ENCODE measurements at regions not wholly inside any gene's neighbourhood (a gene's known extent, or its start where the extent isn't known, plus 50 kb on each side); places are given as distances from the start of the nearest gene placed in this dataset.

DNA sequence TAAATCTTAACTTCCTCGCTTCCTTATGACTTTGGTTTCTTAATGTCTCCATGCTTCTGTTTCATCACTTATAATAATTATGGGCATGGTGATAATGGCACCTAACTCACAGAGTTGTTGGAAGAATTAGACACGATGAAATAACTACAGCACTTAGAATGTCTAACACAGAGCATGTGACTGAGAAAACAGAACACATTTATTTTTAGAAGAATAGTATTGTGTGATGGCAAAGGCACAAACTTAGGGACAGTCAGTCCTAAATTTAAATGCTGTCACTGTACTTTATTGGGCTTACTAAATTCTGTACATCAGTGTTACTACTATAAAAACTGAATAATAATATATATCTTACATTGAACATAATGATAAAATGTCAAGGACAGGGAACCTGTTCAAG lies 391.1 kb upstream of the JAG1 start:
- no peaks in the 10 kb centered on the region for H3K9me3 Mint-ChIP-seq

DNA sequence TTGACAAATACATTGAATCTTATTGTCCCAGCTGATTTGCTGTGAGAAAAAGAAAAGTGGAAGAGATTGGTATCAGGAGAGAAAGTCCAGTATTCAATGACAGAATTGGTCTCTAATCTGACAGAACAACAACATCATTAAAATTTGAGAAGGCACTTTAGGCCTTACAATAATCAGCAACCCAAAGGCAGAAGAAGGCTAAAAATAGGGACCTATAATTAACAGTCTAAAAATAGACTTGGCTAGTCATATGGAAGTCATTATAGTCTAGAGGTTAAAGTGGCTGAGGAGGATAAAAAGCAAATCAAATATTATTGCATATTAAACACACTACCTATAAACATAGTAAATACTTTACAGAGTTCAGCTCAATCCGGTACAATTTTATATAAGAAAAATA lies 393.6 kb upstream of the JAG1 start:
- ChIA-PET POLR2A (no interaction called here), CTCF (no interaction called here)
- H3K4me1 Mint-ChIP-seq, result peaks cover 3% of the 10 kb centered on the region
- H3K36me3 Mint-ChIP-seq, result no peaks in the 10 kb centered on the region
- H3K4me3 Mint-ChIP-seq, result no peak overlapping the region
- H3K27me3 Mint-ChIP-seq (ENCODE audit: low read depth), result no peaks in the 10 kb centered on the region
- peaks cover 9% of the 10 kb centered on the region; the same call in 1 of the 2 replicates for H3K9me3 Mint-ChIP-seq
- DNase-seq (ENCODE audit: low spot score) (no peak), ATAC-seq (no peak)
- H3K27ac Mint-ChIP-seq, result no peak overlapping the region
- TF ChIP-seq, protein P1, sequence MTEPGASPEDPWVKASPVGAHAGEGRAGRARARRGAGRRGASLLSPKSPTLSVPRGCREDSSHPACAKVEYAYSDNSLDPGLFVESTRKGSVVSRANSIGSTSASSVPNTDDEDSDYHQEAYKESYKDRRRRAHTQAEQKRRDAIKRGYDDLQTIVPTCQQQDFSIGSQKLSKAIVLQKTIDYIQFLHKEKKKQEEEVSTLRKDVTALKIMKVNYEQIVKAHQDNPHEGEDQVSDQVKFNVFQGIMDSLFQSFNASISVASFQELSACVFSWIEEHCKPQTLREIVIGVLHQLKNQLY (CRISPR knock-in tag; IDR thresholded peaks at IDR 0.05), result no peak
- no peak for TF ChIP-seq GRHL2 (CRISPR knock-in tag; IDR thresholded peaks at IDR 0.05; ENCODE audit: insufficient replicate concordance, severe bottlenecking)
- TF ChIP-seq, protein P2, sequence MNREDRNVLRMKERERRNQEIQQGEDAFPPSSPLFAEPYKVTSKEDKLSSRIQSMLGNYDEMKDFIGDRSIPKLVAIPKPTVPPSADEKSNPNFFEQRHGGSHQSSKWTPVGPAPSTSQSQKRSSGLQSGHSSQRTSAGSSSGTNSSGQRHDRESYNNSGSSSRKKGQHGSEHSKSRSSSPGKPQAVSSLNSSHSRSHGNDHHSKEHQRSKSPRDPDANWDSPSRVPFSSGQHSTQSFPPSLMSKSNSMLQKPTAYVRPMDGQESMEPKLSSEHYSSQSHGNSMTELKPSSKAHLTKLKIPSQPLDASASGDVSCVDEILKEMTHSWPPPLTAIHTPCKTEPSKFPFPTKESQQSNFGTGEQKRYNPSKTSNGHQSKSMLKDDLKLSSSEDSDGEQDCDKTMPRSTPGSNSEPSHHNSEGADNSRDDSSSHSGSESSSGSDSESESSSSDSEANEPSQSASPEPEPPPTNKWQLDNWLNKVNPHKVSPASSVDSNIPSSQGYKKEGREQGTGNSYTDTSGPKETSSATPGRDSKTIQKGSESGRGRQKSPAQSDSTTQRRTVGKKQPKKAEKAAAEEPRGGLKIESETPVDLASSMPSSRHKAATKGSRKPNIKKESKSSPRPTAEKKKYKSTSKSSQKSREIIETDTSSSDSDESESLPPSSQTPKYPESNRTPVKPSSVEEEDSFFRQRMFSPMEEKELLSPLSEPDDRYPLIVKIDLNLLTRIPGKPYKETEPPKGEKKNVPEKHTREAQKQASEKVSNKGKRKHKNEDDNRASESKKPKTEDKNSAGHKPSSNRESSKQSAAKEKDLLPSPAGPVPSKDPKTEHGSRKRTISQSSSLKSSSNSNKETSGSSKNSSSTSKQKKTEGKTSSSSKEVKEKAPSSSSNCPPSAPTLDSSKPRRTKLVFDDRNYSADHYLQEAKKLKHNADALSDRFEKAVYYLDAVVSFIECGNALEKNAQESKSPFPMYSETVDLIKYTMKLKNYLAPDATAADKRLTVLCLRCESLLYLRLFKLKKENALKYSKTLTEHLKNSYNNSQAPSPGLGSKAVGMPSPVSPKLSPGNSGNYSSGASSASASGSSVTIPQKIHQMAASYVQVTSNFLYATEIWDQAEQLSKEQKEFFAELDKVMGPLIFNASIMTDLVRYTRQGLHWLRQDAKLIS (CRISPR knock-in tag; IDR thresholded peaks at IDR 0.05; ENCODE audit: borderline replicate concordance), result no peak
- TF ChIP-seq JUN (CRISPR knock-in tag; IDR thresholded peaks at IDR 0.05), result no peak
- TF ChIP-seq, protein P3, sequence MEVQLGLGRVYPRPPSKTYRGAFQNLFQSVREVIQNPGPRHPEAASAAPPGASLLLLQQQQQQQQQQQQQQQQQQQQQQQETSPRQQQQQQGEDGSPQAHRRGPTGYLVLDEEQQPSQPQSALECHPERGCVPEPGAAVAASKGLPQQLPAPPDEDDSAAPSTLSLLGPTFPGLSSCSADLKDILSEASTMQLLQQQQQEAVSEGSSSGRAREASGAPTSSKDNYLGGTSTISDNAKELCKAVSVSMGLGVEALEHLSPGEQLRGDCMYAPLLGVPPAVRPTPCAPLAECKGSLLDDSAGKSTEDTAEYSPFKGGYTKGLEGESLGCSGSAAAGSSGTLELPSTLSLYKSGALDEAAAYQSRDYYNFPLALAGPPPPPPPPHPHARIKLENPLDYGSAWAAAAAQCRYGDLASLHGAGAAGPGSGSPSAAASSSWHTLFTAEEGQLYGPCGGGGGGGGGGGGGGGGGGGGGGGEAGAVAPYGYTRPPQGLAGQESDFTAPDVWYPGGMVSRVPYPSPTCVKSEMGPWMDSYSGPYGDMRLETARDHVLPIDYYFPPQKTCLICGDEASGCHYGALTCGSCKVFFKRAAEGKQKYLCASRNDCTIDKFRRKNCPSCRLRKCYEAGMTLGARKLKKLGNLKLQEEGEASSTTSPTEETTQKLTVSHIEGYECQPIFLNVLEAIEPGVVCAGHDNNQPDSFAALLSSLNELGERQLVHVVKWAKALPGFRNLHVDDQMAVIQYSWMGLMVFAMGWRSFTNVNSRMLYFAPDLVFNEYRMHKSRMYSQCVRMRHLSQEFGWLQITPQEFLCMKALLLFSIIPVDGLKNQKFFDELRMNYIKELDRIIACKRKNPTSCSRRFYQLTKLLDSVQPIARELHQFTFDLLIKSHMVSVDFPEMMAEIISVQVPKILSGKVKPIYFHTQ (CRISPR knock-in tag; IDR thresholded peaks at IDR 0.05), result no peak
- no peak for TF ChIP-seq SP1 (CRISPR knock-in tag; conservative IDR thresholded peaks at IDR 0.05)
- no peak for TF ChIP-seq TP53 (CRISPR knock-in tag; IDR thresholded peaks at IDR 0.05)
- TF ChIP-seq, protein P4, sequence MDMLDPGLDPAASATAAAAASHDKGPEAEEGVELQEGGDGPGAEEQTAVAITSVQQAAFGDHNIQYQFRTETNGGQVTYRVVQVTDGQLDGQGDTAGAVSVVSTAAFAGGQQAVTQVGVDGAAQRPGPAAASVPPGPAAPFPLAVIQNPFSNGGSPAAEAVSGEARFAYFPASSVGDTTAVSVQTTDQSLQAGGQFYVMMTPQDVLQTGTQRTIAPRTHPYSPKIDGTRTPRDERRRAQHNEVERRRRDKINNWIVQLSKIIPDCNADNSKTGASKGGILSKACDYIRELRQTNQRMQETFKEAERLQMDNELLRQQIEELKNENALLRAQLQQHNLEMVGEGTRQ (CRISPR knock-in tag; IDR thresholded peaks at IDR 0.05), result no peak
- TF ChIP-seq IRF2 (CRISPR knock-in tag; IDR thresholded peaks at IDR 0.05; ENCODE audit: borderline replicate concordance, low read depth), result no peak
- TF ChIP-seq, protein P5, sequence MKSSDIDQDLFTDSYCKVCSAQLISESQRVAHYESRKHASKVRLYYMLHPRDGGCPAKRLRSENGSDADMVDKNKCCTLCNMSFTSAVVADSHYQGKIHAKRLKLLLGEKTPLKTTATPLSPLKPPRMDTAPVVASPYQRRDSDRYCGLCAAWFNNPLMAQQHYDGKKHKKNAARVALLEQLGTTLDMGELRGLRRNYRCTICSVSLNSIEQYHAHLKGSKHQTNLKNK (CRISPR knock-in tag; IDR thresholded peaks at IDR 0.05), result no peak
- no peak for TF ChIP-seq ZNF232 (CRISPR knock-in tag; IDR thresholded peaks at IDR 0.05)

More for the DNA sequence above, 391.1 kb upstream of the JAG1 start:
- Mint-ChIP-seq H3K4me1 (peaks cover 6% of the 10 kb centered on the region), H3K27ac (no peak overlapping the region), H3K36me3 (no peaks in the 10 kb centered on the region), H3K4me3 (no peak overlapping the region), H3K27me3 (ENCODE audit: low read depth) (no peaks in the 10 kb centered on the region)
- no peak for TF ChIP-seq CBFB (CRISPR knock-in tag; IDR thresholded peaks at IDR 0.05; ENCODE audit: low read depth)
- TF ChIP-seq, protein P6, sequence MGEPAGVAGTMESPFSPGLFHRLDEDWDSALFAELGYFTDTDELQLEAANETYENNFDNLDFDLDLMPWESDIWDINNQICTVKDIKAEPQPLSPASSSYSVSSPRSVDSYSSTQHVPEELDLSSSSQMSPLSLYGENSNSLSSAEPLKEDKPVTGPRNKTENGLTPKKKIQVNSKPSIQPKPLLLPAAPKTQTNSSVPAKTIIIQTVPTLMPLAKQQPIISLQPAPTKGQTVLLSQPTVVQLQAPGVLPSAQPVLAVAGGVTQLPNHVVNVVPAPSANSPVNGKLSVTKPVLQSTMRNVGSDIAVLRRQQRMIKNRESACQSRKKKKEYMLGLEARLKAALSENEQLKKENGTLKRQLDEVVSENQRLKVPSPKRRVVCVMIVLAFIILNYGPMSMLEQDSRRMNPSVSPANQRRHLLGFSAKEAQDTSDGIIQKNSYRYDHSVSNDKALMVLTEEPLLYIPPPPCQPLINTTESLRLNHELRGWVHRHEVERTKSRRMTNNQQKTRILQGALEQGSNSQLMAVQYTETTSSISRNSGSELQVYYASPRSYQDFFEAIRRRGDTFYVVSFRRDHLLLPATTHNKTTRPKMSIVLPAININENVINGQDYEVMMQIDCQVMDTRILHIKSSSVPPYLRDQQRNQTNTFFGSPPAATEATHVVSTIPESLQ (CRISPR knock-in tag; IDR thresholded peaks at IDR 0.05), result no peak
- TF ChIP-seq, protein P7, sequence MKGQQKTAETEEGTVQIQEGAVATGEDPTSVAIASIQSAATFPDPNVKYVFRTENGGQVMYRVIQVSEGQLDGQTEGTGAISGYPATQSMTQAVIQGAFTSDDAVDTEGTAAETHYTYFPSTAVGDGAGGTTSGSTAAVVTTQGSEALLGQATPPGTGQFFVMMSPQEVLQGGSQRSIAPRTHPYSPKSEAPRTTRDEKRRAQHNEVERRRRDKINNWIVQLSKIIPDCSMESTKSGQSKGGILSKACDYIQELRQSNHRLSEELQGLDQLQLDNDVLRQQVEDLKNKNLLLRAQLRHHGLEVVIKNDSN (CRISPR knock-in tag; IDR thresholded peaks at IDR 0.05), result no peak
- TF ChIP-seq CREB1 (CRISPR knock-in tag; IDR thresholded peaks at IDR 0.05), result no peak
- TF ChIP-seq ELF4 (CRISPR knock-in tag; IDR thresholded peaks at IDR 0.05; ENCODE audit: low read depth), result no peak
- no peak for TF ChIP-seq NFYB (CRISPR knock-in tag; conservative IDR thresholded peaks at IDR 0.05; ENCODE audit: low read depth)
- TF ChIP-seq, protein P8, sequence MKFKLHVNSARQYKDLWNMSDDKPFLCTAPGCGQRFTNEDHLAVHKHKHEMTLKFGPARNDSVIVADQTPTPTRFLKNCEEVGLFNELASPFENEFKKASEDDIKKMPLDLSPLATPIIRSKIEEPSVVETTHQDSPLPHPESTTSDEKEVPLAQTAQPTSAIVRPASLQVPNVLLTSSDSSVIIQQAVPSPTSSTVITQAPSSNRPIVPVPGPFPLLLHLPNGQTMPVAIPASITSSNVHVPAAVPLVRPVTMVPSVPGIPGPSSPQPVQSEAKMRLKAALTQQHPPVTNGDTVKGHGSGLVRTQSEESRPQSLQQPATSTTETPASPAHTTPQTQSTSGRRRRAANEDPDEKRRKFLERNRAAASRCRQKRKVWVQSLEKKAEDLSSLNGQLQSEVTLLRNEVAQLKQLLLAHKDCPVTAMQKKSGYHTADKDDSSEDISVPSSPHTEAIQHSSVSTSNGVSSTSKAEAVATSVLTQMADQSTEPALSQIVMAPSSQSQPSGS (CRISPR knock-in tag; IDR thresholded peaks at IDR 0.05; ENCODE audit: borderline replicate concordance, low read depth), result no peak
- TF ChIP-seq RELA (CRISPR knock-in tag; IDR thresholded peaks at IDR 0.05; ENCODE audit: borderline replicate concordance), result no peak
- TF ChIP-seq GRHL2 (CRISPR knock-in tag; IDR thresholded peaks at IDR 0.05; ENCODE audit: insufficient replicate concordance, severe bottlenecking), result no peak
- TF ChIP-seq SOX15 (CRISPR knock-in tag; IDR thresholded peaks at IDR 0.05), result no peak
- no peak for TF ChIP-seq GTF2I (CRISPR knock-in tag; conservative IDR thresholded peaks at IDR 0.05)
- TF ChIP-seq, protein P9, sequence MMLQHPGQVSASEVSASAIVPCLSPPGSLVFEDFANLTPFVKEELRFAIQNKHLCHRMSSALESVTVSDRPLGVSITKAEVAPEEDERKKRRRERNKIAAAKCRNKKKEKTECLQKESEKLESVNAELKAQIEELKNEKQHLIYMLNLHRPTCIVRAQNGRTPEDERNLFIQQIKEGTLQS (CRISPR knock-in tag; conservative IDR thresholded peaks at IDR 0.05), result no peak
- TF ChIP-seq TP53 (CRISPR knock-in tag; IDR thresholded peaks at IDR 0.05), result no peak
- no peak for TF ChIP-seq SMAD4 (CRISPR knock-in tag; IDR thresholded peaks at IDR 0.05)
- TF ChIP-seq TEAD1 (CRISPR knock-in tag; IDR thresholded peaks at IDR 0.05), result no peak
- TF ChIP-seq SP1 (CRISPR knock-in tag; conservative IDR thresholded peaks at IDR 0.05), result no peak
- no peak for TF ChIP-seq GABPB1 (CRISPR knock-in tag; IDR thresholded peaks at IDR 0.05)
- TF ChIP-seq ZNF317 (CRISPR knock-in tag; IDR thresholded peaks at IDR 0.05; ENCODE audit: borderline replicate concordance, low read depth), result no peak
- no peak for TF ChIP-seq ETV6 (CRISPR knock-in tag; IDR thresholded peaks at IDR 0.05)
- POLR2A ChIA-PET, result no interaction called here
- CTCF ChIA-PET, result no interaction called here
- DNase-seq (ENCODE audit: low spot score), result no peak
- ATAC-seq, result no peak
